Fibroblast of lung (primary cell): ENCODE measurements at regions not wholly inside any gene's neighbourhood (a gene's known extent, or its start where the extent isn't known, plus 50 kb on each side); places are given as distances from the start of the nearest gene placed in this dataset.

Experiments used
- DNase-seq, 2 donors: peaks; one replicate each; pipeline versions ENCODE4 v3.0.0 to v3.0.0-alpha.2; 2010; ENCODE audit warnings: low read depth in 2 of 2
- H2AFZ ChIP-seq: 2 replicates; pipeline ENCODE4 v1.5.1; 2012; ENCODE audit warnings: low read length, control low read depth, inconsistent platforms
- H3K27ac ChIP-seq: 2 replicates; pipeline ENCODE4 v1.5.1; 2011; ENCODE audit warnings: low read length, control low read depth; ENCODE audit not compliant: insufficient read depth
- H3K27me3 ChIP-seq: 2 replicates; pipeline ENCODE4 v1.5.1; 2011; ENCODE audit warnings: mild to moderate bottlenecking, low read length; ENCODE audit not compliant: control insufficient read depth, insufficient read depth
- H3K36me3 ChIP-seq: 2 replicates; pipeline ENCODE4 v1.5.1; 2011; ENCODE audit warnings: low read length; ENCODE audit not compliant: control insufficient read depth, insufficient read depth
- H3K4me1 ChIP-seq: 2 replicates; pipeline ENCODE4 v1.5.1; 2011; ENCODE audit warnings: low read length; ENCODE audit not compliant: control insufficient read depth, insufficient read depth; ENCODE audit errors: extremely low read depth
- H3K4me2 ChIP-seq: 2 replicates; pipeline ENCODE4 v1.5.1; 2011; ENCODE audit warnings: low read length, control low read depth; ENCODE audit not compliant: insufficient read depth; ENCODE audit errors: extremely low read depth
- H3K4me3 ChIP-seq, 4 experiments: fragments of 200-600 bp in 1 of 4; sonication (generic) in 1 of 4; replicated peaks in 1 of 4; 2 replicates each; pipeline ENCODE4 v1.5.1; 2011 to 2016; ENCODE audit warnings: low read length in 4 of 4, low read depth in 3 of 4, mild to moderate bottlenecking in 3 of 4, control low read depth in 2 of 4, inconsistent platforms in 1 of 4, mixed read lengths in 1 of 4; ENCODE audit not compliant: insufficient read depth in 1 of 4; ENCODE audit errors: control extremely low read depth in 1 of 4
- H3K79me2 ChIP-seq: 2 replicates; pipeline ENCODE4 v1.5.1; 2012; ENCODE audit warnings: mild to moderate bottlenecking, low read length, inconsistent platforms; ENCODE audit not compliant: control insufficient read depth, insufficient read depth
- H3K9ac ChIP-seq: 2 replicates; pipeline ENCODE4 v1.5.1; 2011; ENCODE audit warnings: mild to moderate bottlenecking, low read length, control low read depth; ENCODE audit not compliant: insufficient read depth
- H3K9me3 ChIP-seq: 2 replicates; pipeline ENCODE4 v1.5.1; 2012; ENCODE audit warnings: low read depth, low read length; ENCODE audit not compliant: control insufficient read depth, insufficient read depth
- H4K20me1 ChIP-seq: 2 replicates; pipeline ENCODE4 v1.5.1; 2011; ENCODE audit warnings: low read length; ENCODE audit not compliant: control insufficient read depth, insufficient read depth; ENCODE audit errors: extremely low read depth
- EZH2 ChIP-seq: IDR thresholded peaks from 2 replicates; pipeline ENCODE4 v1.5.1; 2012; ENCODE audit warnings: low read length, control low read depth, mild to moderate bottlenecking; ENCODE audit errors: missing control alignments
- TF ChIP-seq, protein P1 (sequence below), 2 donors: IDR thresholded peaks in 1 of 2; conservative IDR thresholded peaks in 1 of 2; 1 replicate in 1 of 2; 2 replicates in 1 of 2; pipeline ENCODE4 v1.5.1; 2011 to 2012; ENCODE audit warnings: low read length in 2 of 2, control low read depth in 1 of 2, inconsistent platforms in 1 of 2, low read depth in 1 of 2, mild to moderate bottlenecking in 1 of 2

DNA sequence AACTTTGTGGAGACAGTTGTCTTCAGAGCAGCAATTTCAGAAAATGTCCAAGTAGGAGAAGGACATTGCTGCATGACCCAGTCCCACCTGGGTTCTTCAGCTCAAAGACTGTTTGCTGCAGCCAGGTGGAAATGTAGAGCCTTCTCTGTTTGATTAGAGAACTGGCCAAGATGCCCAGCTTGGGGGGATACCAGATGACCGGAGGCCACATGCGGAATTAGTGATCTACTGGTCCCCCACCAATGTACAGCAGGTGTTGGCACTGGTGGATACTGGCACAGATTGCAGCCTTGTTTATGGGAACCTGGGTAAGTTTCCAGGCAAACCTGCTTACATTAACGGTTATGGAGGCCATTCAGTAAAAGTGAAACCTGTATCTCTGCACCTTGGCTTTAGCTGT lies 555.3 kb downstream of the SLC6A15 start:
- Histone ChIP-seq H3K9ac (no peak overlapping the region), H2AFZ (no peak overlapping the region), H3K4me2 (no peak overlapping the region), H3K79me2 (no peaks in the 10 kb centered on the region), H3K27me3 (no peaks in the 10 kb centered on the region), H3K9me3 (no peaks in the 10 kb centered on the region), H3K36me3 (no peaks in the 10 kb centered on the region), H3K4me3 (no peak overlapping the region), H3K4me1 (no peaks in the 10 kb centered on the region), H3K27ac (no peak overlapping the region), H4K20me1 (no peaks in the 10 kb centered on the region)
- TF ChIP-seq, protein P1, sequence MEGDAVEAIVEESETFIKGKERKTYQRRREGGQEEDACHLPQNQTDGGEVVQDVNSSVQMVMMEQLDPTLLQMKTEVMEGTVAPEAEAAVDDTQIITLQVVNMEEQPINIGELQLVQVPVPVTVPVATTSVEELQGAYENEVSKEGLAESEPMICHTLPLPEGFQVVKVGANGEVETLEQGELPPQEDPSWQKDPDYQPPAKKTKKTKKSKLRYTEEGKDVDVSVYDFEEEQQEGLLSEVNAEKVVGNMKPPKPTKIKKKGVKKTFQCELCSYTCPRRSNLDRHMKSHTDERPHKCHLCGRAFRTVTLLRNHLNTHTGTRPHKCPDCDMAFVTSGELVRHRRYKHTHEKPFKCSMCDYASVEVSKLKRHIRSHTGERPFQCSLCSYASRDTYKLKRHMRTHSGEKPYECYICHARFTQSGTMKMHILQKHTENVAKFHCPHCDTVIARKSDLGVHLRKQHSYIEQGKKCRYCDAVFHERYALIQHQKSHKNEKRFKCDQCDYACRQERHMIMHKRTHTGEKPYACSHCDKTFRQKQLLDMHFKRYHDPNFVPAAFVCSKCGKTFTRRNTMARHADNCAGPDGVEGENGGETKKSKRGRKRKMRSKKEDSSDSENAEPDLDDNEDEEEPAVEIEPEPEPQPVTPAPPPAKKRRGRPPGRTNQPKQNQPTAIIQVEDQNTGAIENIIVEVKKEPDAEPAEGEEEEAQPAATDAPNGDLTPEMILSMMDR (conservative IDR thresholded peaks at IDR 0.05 in 1 of 2, IDR thresholded peaks at IDR 0.05 in 1 of 2; ENCODE audit: low read depth in 1 of 2, low read length in 2 of 2) = no peak
- no peak for TF ChIP-seq EZH2
- DNase-seq = no peak

DNA sequence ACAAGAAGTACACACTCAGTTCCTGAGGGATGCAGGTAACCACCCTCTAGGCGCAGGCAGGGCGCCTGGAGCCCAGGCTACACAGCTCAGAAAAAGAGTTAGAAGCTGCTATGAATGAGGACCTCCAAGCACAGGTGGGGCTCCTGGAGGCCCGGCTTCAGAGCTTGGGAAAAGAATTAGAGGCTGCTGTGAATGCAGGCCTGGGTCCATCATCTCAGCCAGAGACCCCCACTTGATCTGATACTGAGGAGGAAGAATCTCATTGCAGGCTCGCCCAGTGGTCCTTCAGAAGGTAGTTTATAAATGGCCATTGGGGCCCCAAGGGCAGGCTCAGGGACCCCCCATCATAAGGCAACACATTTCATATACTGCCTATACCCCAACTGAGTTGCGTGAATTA lies 556.4 kb downstream of the SLC6A15 start:
- Histone ChIP-seq H3K79me2 (no peaks in the 10 kb centered on the region), H3K9me3 (no peaks in the 10 kb centered on the region), H3K4me2 (no peak overlapping the region), H2AFZ (no peak overlapping the region), H3K4me3 (no peak overlapping the region), H3K9ac (no peak overlapping the region), H3K27ac (no peak overlapping the region), H3K36me3 (no peaks in the 10 kb centered on the region), H3K4me1 (no peaks in the 10 kb centered on the region), H4K20me1 (no peaks in the 10 kb centered on the region), H3K27me3 (no peaks in the 10 kb centered on the region)
- no peak for DNase-seq
- TF ChIP-seq EZH2 = no peak
- TF ChIP-seq, protein P1 (conservative IDR thresholded peaks at IDR 0.05 in 1 of 2, IDR thresholded peaks at IDR 0.05 in 1 of 2; ENCODE audit: low read depth in 1 of 2, low read length in 2 of 2) = no peak

DNA sequence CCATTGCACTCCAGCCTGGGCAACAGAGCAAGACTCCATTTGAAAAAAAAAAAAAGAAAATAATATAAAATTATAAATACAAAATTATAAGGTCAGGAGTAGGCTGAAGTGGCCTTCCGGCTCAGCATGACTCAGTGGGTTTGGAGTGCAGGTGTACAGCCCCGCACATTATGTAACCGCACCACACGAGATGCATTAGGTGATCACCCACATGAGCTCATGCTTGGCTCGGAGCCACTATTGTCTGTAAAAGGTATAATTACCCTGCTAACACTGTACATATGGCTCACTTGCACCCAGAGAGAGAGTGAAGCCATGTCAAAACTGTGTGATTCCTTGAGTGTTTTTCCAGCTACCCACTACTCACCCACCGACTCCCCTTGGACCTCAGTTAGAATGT lies 557.0 kb downstream of the SLC6A15 start:
- TF ChIP-seq, protein P1 (conservative IDR thresholded peaks at IDR 0.05 in 1 of 2, IDR thresholded peaks at IDR 0.05 in 1 of 2; ENCODE audit: low read depth in 1 of 2, low read length in 2 of 2) = no peak
- TF ChIP-seq EZH2 = no peak
- H3K9me3 ChIP-seq = no peaks in the 10 kb centered on the region
- no peaks in the 10 kb centered on the region for H4K20me1 ChIP-seq
- no peaks in the 10 kb centered on the region for H3K27me3 ChIP-seq
- no peak for DNase-seq
- H3K9ac ChIP-seq = no peak overlapping the region
- no peak overlapping the region for H3K27ac ChIP-seq
- H3K4me1 ChIP-seq = no peaks in the 10 kb centered on the region
- no peaks in the 10 kb centered on the region for H3K79me2 ChIP-seq
- H3K4me2 ChIP-seq = no peak overlapping the region
- H3K36me3 ChIP-seq = no peaks in the 10 kb centered on the region
- no peak overlapping the region for H2AFZ ChIP-seq
- H3K4me3 ChIP-seq = no peak overlapping the region
